ENCODE measurements at regions not wholly inside any gene's neighbourhood (a gene's known extent, or its start where the extent isn't known, plus 50 kb on each side); places are given as distances from the start of the nearest gene placed in this dataset.

GRCh38 chr10:78921895-78922294 lies 146.9 kb upstream of the ZMIZ1 start:
- no peak for TF ChIP-seq USF2 (IDR thresholded peaks at IDR 0.05; ENCODE audit: borderline replicate concordance, low read depth, low read length)
- no peak for TF ChIP-seq MAX (IDR thresholded peaks at IDR 0.05; ENCODE audit: low read depth)
- no peak for TF ChIP-seq CTCF (IDR thresholded peaks at IDR 0.05)
- no peak for TF ChIP-seq EZH2phosphoT487 (IDR thresholded peaks at IDR 0.05; ENCODE audit: borderline replicate concordance, low read depth)
- no peak for TF ChIP-seq RCOR1 (IDR thresholded peaks at IDR 0.05; ENCODE audit: low read length)
- no peak for TF ChIP-seq ZBTB33 (IDR thresholded peaks at IDR 0.05; ENCODE audit: borderline replicate concordance, low read depth)
